ENCODE measurements at regions not wholly inside any gene's neighbourhood (a gene's known extent, or its start where the extent isn't known, plus 50 kb on each side); places are given as distances from the start of the nearest gene placed in this dataset.

GRCh38 chr13:97901716-97902115 is 51.8 kb upstream of the IPO5 start:
- TF ChIP-seq PKNOX1 (IDR thresholded peaks at IDR 0.05) (no peak), SP1 (IDR thresholded peaks at IDR 0.05) (no peak), FOXM1 (IDR thresholded peaks at IDR 0.05; ENCODE audit: borderline replicate concordance) (no peak), TARDBP (IDR thresholded peaks at IDR 0.05) (no peak), FOXK2 (IDR thresholded peaks at IDR 0.05) (no peak), SUZ12 (IDR thresholded peaks at IDR 0.05) (no peak), FOXA1 (IDR thresholded peaks at IDR 0.05) (no peak), ELF4 (IDR thresholded peaks at IDR 0.05) (no peak), ARNT (IDR thresholded peaks at IDR 0.05) (no peak)
